HEK293T (cell line): ENCODE measurements at regions not wholly inside any gene's neighbourhood (a gene's known extent, or its start where the extent isn't known, plus 50 kb on each side); places are given as distances from the start of the nearest gene placed in this dataset.
"Not testable (repeated sequence)": the region's sequence is repeated elsewhere in the genome, so short reads cannot be mapped to it uniquely, and the experiment has no call there.

Source experiments
- CTCF ChIA-PET: fragments of 350-600 bp; formaldehyde crosslinking; extraction: SDS; loops from one replicate; lab custom pipeline; 2021; ENCODE audit warnings: antibody characterized with exemption, inconsistent platforms; lab: Yijun Ruan, JAX
- POLR2A ChIA-PET: fragments of 350-600 bp; formaldehyde crosslinking; extraction: SDS; loops from one replicate; lab custom pipeline; 2020; ENCODE audit warnings: antibody characterized with exemption, inconsistent platforms; lab: Yijun Ruan, JAX
- DNase-seq: peaks from one replicate; pipeline ENCODE4 v3.0.0; 2012; ENCODE audit warnings: mixed read lengths; ENCODE audit errors: extremely low spot score
- ARNT ChIP-seq: fragments of 450-650 bp; IDR thresholded peaks from 2 replicates; pipeline ENCODE4 v1.6.1; 2017; ENCODE audit warnings: mild to moderate bottlenecking
- BHLHE40 ChIP-seq: fragments of 450-650 bp; IDR thresholded peaks from 2 replicates; pipeline ENCODE4 v1.6.1; 2016; ENCODE audit warnings: mild to moderate bottlenecking, moderate library complexity, borderline replicate concordance
- CTBP1 ChIP-seq: fragments of 450-650 bp; IDR thresholded peaks from 2 replicates; pipeline ENCODE4 v1.6.1; 2016; ENCODE audit warnings: borderline replicate concordance
- ELF4 ChIP-seq: fragments of 450-650 bp; IDR thresholded peaks from 2 replicates; pipeline ENCODE4 v1.6.1; 2017; ENCODE audit warnings: antibody characterized with exemption
- FOXA1 ChIP-seq: fragments of 450-650 bp; IDR thresholded peaks from 2 replicates; pipeline ENCODE4 v1.6.1; 2016; ENCODE audit warnings: mild to moderate bottlenecking
- FOXK2 ChIP-seq: fragments of 450-650 bp; IDR thresholded peaks from 2 replicates; pipeline ENCODE4 v1.6.1; 2016; ENCODE audit warnings: mild to moderate bottlenecking
- FOXM1 ChIP-seq: fragments of 450-650 bp; IDR thresholded peaks from 2 replicates; pipeline ENCODE4 v1.6.1; 2017; ENCODE audit warnings: mild to moderate bottlenecking, borderline replicate concordance
- HDGF ChIP-seq: fragments of 450-650 bp; IDR thresholded peaks from 2 replicates; pipeline ENCODE4 v1.6.1; 2017; ENCODE audit warnings: antibody characterized with exemption, borderline replicate concordance
- L3MBTL2 ChIP-seq: fragments of 450-650 bp; conservative IDR thresholded peaks from 2 replicates; pipeline ENCODE4 v1.6.1; 2016; ENCODE audit warnings: mild to moderate bottlenecking
- LEF1 ChIP-seq: fragments of 450-650 bp; IDR thresholded peaks from 2 replicates; pipeline ENCODE4 v1.6.1; 2017; ENCODE audit warnings: mild to moderate bottlenecking, borderline replicate concordance
- NFRKB ChIP-seq: fragments of 450-650 bp; IDR thresholded peaks from 2 replicates; pipeline ENCODE4 v1.6.1; 2016; ENCODE audit warnings: mild to moderate bottlenecking, moderate library complexity
- SP1 ChIP-seq: fragments of 450-650 bp; IDR thresholded peaks from 2 replicates; pipeline ENCODE4 v1.6.1; 2017
- SUZ12 ChIP-seq: fragments of 450-650 bp; IDR thresholded peaks from 2 replicates; pipeline ENCODE4 v1.6.1; 2016; ENCODE audit warnings: mild to moderate bottlenecking
- TARDBP ChIP-seq: fragments of 450-650 bp; IDR thresholded peaks from 2 replicates; pipeline ENCODE4 v1.6.1; 2016
- ZNF384 ChIP-seq: fragments of 450-650 bp; IDR thresholded peaks from 2 replicates; pipeline ENCODE4 v1.6.1; 2016
- TF ChIP-seq, protein P1 (sequence below): fragments of 450-650 bp; IDR thresholded peaks from 2 replicates; pipeline ENCODE4 v1.6.1; 2016

DNA sequence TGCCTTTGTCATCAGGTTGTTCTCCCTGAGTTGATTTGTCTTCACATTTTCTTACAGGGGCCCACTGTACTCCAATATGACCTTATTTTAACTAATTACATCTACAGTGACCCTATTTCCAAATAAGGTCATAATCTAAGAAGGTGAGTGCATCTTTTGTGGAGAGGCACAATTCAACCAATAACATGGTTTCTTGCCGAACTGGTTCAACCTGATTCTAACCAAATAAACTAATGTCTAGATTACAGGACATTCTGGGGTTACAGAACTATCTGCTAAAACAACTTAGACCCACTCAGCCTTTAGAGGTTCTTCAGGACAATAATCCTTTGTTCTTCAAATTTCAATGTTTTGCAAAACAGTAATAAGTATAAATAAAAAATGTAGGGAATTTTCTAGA is 496.5 kb upstream of the SOX11 start:
- POLR2A ChIA-PET, result no interaction called here
- no peak for DNase-seq
- CTCF ChIA-PET, result no interaction called here
- TF ChIP-seq L3MBTL2 (no peak), FOXA1 (no peak), CTBP1 (no peak), SUZ12 (no peak), BHLHE40 (no peak), FOXM1 (no peak), ARNT (no peak), ZNF384 (no peak), ELF4 (no peak), LEF1 (no peak), NFRKB (no peak), TARDBP (no peak), FOXK2 (no peak)

DNA sequence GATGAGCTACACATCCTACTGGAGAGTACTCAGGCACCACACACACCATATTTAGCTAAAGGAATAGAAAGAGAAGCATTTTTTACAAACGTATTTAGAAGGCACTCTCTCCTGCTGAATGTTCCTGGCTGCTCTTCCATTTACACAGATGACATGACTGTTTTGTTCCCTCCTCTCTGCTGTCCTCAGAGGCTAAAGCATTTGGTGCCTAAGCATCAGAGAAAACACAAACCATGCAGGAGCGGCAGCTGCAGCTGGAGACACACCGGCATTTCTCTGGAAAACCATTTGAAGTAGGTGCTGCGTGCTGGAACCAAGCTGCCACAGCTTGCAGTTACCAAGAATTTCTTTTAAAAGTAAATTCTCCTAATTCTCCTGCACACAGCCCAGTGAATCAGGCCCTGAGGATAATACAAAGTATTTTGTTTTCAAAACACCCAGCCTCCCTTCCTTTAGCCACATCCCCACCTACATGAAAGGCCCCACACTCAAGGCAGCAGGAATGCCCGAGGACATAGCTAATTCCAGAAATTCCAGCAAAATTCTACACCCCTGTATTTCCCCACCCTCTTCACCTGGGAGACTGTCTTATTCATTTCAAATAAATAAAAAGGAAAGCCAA is 488.9 kb upstream of the SOX11 start:
- no peak for TF ChIP-seq NFRKB
- TF ChIP-seq ELF4, result no peak
- no peak for TF ChIP-seq FOXK2
- TF ChIP-seq HDGF, result no peak
- TF ChIP-seq SUZ12, result no peak
- no peak for TF ChIP-seq CTBP1
- TF ChIP-seq, protein P1, sequence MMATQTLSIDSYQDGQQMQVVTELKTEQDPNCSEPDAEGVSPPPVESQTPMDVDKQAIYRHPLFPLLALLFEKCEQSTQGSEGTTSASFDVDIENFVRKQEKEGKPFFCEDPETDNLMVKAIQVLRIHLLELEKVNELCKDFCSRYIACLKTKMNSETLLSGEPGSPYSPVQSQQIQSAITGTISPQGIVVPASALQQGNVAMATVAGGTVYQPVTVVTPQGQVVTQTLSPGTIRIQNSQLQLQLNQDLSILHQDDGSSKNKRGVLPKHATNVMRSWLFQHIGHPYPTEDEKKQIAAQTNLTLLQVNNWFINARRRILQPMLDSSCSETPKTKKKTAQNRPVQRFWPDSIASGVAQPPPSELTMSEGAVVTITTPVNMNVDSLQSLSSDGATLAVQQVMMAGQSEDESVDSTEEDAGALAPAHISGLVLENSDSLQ, result no peak
- TF ChIP-seq SP1, result no peak
- TF ChIP-seq FOXA1, result no peak
- TF ChIP-seq FOXM1, result no peak
- no peak for TF ChIP-seq BHLHE40
- TF ChIP-seq ZNF384, result no peak
- no peak for DNase-seq
- ChIA-PET POLR2A (no interaction called here), CTCF (no interaction called here)

DNA sequence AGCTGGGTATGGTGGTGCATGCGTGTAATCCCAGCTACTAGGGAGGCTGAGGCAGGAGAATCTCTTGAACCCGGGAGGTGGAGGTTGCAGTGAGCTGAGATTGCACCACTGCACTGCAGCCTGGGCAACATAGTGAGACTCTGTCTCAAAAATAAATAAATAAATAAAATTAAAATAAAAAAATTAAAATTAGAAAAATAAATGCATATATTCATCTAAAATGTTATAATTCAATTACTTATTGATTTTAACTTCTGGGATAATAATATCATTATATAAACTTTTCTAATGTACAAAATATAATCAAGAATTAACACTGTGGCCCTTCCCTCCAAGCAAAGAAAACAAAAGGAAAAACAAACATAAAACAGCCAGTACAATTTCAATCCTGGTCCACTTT is 485.4 kb upstream of the SOX11 start:
- CTCF ChIA-PET, result not testable (repeated sequence)

DNA sequence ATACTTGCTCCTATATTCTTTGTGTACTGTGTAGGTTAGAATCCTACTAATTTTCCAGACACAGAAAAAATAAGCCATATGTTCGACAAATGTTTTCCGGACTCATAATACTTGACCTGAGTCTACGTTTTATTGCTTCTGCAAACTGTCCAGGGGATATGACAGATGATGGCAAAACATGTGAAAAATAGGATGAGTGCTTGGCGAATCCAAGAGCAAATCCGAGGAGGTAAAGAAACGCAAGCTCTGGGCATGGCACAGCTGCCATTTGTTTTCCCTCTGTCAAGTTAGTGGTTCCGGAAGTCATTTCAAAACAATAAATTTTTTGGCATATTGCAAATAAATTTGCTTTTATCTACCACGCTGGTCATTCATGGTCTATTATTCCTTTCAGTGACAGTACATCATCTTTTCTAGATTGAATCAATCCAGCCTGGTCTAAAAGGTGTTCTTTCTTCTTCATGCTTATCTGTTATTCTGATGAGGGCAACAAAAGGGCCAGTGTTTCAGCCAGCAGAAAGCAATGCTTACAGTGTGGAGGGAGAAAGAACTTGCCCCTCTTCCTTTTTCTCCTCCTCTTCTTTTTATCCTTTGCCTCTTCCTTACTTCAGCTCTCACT is 476.1 kb upstream of the SOX11 start:
- CTCF ChIA-PET, result no interaction called here

More for the DNA sequence above, 485.4 kb upstream of the SOX11 start:
- POLR2A ChIA-PET, DNase-seq: not testable (repeated sequence)

DNA sequence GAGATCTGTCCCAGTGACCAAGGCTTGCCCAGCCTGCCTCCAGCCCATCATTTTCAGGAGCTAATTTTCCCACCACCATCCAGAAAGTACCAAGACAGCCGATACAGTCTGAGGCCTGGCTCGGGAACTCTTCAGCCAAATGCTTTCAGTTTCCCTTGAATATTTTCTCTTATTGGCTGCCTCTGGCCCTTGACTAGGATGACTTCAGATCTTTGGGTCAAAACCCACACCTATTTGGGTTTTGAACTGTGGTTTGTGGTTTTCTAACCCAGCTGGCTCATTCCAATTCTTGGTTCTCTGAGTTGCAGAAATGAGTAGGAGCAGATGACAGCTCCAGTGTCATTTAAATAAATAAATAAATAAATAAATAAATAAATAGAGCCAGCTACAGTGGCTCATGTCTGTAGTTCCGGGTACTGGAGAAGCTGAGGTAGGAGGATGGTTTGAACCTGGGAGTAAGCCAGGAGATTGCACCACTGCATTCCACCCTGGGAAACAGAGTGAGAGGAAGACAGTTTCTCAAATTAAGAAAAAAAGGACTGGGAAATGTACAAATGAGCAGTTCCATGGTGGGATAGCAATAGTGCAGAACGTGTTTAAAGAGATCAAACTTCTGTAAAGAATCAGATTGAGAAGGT is 465.0 kb upstream of the SOX11 start:
- CTCF ChIA-PET, result no interaction called here

More for the DNA sequence above, 476.1 kb upstream of the SOX11 start:
- no peak for TF ChIP-seq SP1
- no peak for TF ChIP-seq NFRKB
- TF ChIP-seq ARNT, result no peak
- TF ChIP-seq L3MBTL2, result no peak
- no peak for TF ChIP-seq TARDBP
- TF ChIP-seq BHLHE40, result no peak
- TF ChIP-seq FOXM1, result no peak
- TF ChIP-seq FOXA1, result no peak
- TF ChIP-seq SUZ12, result no peak
- no peak for TF ChIP-seq ELF4
- TF ChIP-seq CTBP1, result no peak
- no peak for TF ChIP-seq ZNF384
- TF ChIP-seq, protein P1, result no peak
- no peak for TF ChIP-seq FOXK2
- TF ChIP-seq LEF1, result no peak
- TF ChIP-seq HDGF, result no peak
- no peak for DNase-seq
- POLR2A ChIA-PET, result no interaction called here

More for the DNA sequence above, 465.0 kb upstream of the SOX11 start:
- POLR2A ChIA-PET, result no interaction called here
- TF ChIP-seq FOXA1 (no peak), SUZ12 (no peak), CTBP1 (no peak), TARDBP (no peak), L3MBTL2 (no peak), HDGF (no peak), SP1 (no peak), ZNF384 (no peak), BHLHE40 (no peak)
- TF ChIP-seq, protein P1, result no peak
- no peak for DNase-seq
